ENCODE measurements at regions not wholly inside any gene's neighbourhood (a gene's known extent, or its start where the extent isn't known, plus 50 kb on each side); places are given as distances from the start of the nearest gene placed in this dataset.

DNA sequence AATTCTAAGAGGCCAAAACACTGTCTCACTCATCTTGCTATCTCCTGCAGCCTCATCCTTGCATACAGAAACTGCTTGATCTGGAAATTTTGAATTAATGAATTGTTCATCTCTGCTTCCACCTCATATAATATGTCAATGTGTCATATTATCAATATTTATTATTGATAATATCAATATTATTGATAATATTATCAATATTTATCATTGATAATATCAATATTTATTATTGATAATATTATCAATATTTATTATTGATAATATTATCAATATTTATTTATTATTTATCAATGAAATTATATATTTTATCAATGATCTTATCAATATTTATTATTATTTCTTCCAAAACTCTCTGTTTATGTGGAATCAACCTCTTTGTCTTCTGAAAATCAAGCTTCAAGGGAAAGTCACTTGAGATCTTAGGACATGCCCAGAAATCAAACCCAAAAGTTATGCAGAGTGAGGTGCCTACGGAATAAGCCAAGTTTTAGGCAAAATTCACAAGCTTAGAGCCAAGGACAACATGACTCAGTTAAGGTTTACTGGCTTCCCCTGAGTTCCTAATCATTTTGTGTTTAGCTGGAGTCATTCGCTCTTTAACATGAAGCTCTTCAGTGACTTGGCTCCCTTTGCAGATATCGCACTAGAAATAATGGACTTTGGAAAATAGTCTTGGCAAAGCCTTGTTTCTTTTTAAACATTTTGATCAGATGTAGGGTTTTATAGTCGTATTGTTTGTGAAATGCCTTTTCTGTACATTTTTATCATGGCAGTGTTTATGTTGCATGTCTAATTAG, 297.1 kb upstream of the RARB start:
- Histone ChIP-seq H3K4me2 (ENCODE audit: insufficient read depth, low read length) (no peak overlapping the region), H2AFZ (ENCODE audit: low read length) (no peak overlapping the region), H3K27ac (ENCODE audit: low read depth, low read length) (no peak overlapping the region), H4K20me1 (ENCODE audit: insufficient read depth, low read length) (no peaks in the 10 kb centered on the region), H3K79me2 (ENCODE audit: insufficient read depth, low read length) (no peaks in the 10 kb centered on the region), H3K27me3 (ENCODE audit: insufficient read depth, low read length) (no peaks in the 10 kb centered on the region), H3K4me1 (ENCODE audit: insufficient read depth, low read length) (no peaks in the 10 kb centered on the region), H3K4me3 (ENCODE audit: insufficient read depth, low read length) (no peak overlapping the region), H3K9me3 (ENCODE audit: low read depth, low read length) (no peaks in the 10 kb centered on the region), H3K36me3 (ENCODE audit: insufficient read depth, low read length) (no peaks in the 10 kb centered on the region)
- TF ChIP-seq, protein P1, sequence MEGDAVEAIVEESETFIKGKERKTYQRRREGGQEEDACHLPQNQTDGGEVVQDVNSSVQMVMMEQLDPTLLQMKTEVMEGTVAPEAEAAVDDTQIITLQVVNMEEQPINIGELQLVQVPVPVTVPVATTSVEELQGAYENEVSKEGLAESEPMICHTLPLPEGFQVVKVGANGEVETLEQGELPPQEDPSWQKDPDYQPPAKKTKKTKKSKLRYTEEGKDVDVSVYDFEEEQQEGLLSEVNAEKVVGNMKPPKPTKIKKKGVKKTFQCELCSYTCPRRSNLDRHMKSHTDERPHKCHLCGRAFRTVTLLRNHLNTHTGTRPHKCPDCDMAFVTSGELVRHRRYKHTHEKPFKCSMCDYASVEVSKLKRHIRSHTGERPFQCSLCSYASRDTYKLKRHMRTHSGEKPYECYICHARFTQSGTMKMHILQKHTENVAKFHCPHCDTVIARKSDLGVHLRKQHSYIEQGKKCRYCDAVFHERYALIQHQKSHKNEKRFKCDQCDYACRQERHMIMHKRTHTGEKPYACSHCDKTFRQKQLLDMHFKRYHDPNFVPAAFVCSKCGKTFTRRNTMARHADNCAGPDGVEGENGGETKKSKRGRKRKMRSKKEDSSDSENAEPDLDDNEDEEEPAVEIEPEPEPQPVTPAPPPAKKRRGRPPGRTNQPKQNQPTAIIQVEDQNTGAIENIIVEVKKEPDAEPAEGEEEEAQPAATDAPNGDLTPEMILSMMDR (IDR thresholded peaks at IDR 0.05; ENCODE audit: extremely low read depth, low read depth, low read length): no peak
- DNase-seq (ENCODE audit: insufficient read length, low spot score, missing footprints): no peak

DNA sequence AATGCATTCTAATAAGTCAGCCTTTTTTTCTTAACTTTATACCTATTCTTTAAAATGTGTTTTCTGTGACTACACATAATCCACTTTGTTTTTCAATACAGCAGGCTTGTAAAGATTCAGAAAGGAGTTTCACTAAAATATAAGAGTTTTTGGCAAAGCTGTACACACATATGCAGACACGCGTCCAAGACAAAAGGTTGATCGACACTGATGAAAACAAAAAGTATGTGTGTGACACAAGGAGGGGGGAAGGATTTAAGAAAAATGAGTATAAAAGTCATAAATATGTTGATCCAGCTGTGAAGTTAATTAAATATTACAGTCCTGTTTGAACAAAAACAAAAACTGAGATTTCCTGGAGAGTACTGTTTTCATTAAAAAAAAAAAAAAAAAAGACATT, 294.5 kb upstream of the RARB start:
- no peaks in the 10 kb centered on the region for H3K36me3 ChIP-seq (ENCODE audit: insufficient read depth, low read length)
- H3K79me2 ChIP-seq (ENCODE audit: insufficient read depth, low read length): no peaks in the 10 kb centered on the region
- H3K4me2 ChIP-seq (ENCODE audit: insufficient read depth, low read length): no peak overlapping the region
- DNase-seq (ENCODE audit: insufficient read length, low spot score, missing footprints): no peak
- TF ChIP-seq, protein P1 (IDR thresholded peaks at IDR 0.05; ENCODE audit: extremely low read depth, low read depth, low read length): no peak
- no peaks in the 10 kb centered on the region for H3K4me1 ChIP-seq (ENCODE audit: insufficient read depth, low read length)
- H3K9me3 ChIP-seq (ENCODE audit: low read depth, low read length): no peaks in the 10 kb centered on the region
- no peak overlapping the region for H3K27ac ChIP-seq (ENCODE audit: low read depth, low read length)
- no peak overlapping the region for H3K4me3 ChIP-seq (ENCODE audit: insufficient read depth, low read length)
- H3K27me3 ChIP-seq (ENCODE audit: insufficient read depth, low read length): no peaks in the 10 kb centered on the region
- no peaks in the 10 kb centered on the region for H4K20me1 ChIP-seq (ENCODE audit: insufficient read depth, low read length)
- no peak overlapping the region for H2AFZ ChIP-seq (ENCODE audit: low read length)

DNA sequence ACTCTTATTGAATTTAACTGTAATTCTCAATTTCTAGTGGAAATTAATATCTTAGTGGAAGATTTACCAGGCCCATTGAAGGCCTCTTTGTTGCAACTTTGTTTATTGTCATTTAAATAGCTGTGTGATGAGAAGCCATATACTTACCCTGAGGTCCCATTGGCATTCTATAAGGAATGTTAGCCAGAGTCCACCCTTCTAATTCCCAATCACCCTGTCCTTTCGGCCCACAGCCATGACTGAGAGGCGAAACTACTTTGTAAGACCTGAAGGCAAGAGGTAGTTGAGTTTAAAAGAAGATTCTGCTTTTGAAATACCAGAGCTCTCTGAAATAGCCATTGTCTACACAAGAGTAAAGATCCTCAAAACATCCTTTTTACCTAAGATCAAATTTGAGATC, 290.5 kb upstream of the RARB start:
- no peak overlapping the region for H3K4me2 ChIP-seq (ENCODE audit: insufficient read depth, low read length)
- H3K4me3 ChIP-seq (ENCODE audit: insufficient read depth, low read length): no peak overlapping the region
- no peaks in the 10 kb centered on the region for H3K36me3 ChIP-seq (ENCODE audit: insufficient read depth, low read length)
- no peaks in the 10 kb centered on the region for H4K20me1 ChIP-seq (ENCODE audit: insufficient read depth, low read length)
- TF ChIP-seq, protein P1 (IDR thresholded peaks at IDR 0.05; ENCODE audit: extremely low read depth, low read depth, low read length): no peak
- H3K79me2 ChIP-seq (ENCODE audit: insufficient read depth, low read length): no peaks in the 10 kb centered on the region
- H3K27ac ChIP-seq (ENCODE audit: low read depth, low read length): no peak overlapping the region
- H3K9me3 ChIP-seq (ENCODE audit: low read depth, low read length): no peaks in the 10 kb centered on the region
- H2AFZ ChIP-seq (ENCODE audit: low read length): no peak overlapping the region
- DNase-seq (ENCODE audit: insufficient read length, low spot score, missing footprints): no peak
- no peaks in the 10 kb centered on the region for H3K27me3 ChIP-seq (ENCODE audit: insufficient read depth, low read length)
- H3K4me1 ChIP-seq (ENCODE audit: insufficient read depth, low read length): no peaks in the 10 kb centered on the region

DNA sequence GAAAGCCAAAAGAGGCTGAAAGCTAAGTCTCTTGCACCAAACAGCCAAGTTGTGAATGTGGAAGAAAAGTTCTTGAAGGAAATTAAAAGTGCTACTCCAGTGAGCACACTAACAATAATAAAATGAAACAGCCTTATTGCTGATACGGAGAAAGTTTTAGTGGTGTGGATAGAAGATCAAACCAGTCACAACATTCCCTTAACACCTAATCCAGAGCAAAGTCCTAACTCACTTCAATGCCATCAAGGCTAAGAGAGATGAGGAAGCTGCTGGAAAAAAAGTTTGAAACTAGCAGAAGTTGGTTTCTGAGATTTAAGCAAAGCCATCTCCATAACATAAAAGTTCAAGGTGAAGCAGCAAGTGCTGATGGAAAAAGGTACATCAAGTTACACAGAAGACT, 288.8 kb upstream of the RARB start:
- no peaks in the 10 kb centered on the region for H3K79me2 ChIP-seq (ENCODE audit: insufficient read depth, low read length)
- H3K9me3 ChIP-seq (ENCODE audit: low read depth, low read length): no peaks in the 10 kb centered on the region
- H3K36me3 ChIP-seq (ENCODE audit: insufficient read depth, low read length): no peaks in the 10 kb centered on the region
- no peaks in the 10 kb centered on the region for H3K4me1 ChIP-seq (ENCODE audit: insufficient read depth, low read length)
- no peaks in the 10 kb centered on the region for H3K27me3 ChIP-seq (ENCODE audit: insufficient read depth, low read length)
- H2AFZ ChIP-seq (ENCODE audit: low read length): no peak overlapping the region
- DNase-seq (ENCODE audit: insufficient read length, low spot score, missing footprints): no peak
- TF ChIP-seq, protein P1 (IDR thresholded peaks at IDR 0.05; ENCODE audit: extremely low read depth, low read depth, low read length): no peak
- no peak overlapping the region for H3K27ac ChIP-seq (ENCODE audit: low read depth, low read length)
- H3K4me3 ChIP-seq (ENCODE audit: insufficient read depth, low read length): no peak overlapping the region
- no peaks in the 10 kb centered on the region for H4K20me1 ChIP-seq (ENCODE audit: insufficient read depth, low read length)
- H3K4me2 ChIP-seq (ENCODE audit: insufficient read depth, low read length): no peak overlapping the region
